SK-N-SH treated with all-trans-retinoic acid at 6 μM for 48 hours (cell line): ENCODE measurements at regions not wholly inside any gene's neighbourhood (a gene's known extent, or its start where the extent isn't known, plus 50 kb on each side); places are given as distances from the start of the nearest gene placed in this dataset.

Experiments
- GLIS3 ChIP-seq: fragments of 250-450 bp; sonication (Bioruptor Pico); IDR thresholded peaks from 2 replicates; pipeline ENCODE4 v1.5.0; 2020; ENCODE audit warnings: mild to moderate bottlenecking, moderate library complexity
- TCF4 ChIP-seq: fragments of 250-450 bp; sonication (Bioruptor Pico); IDR thresholded peaks from 2 replicates; pipeline ENCODE4 v1.8.0; 2021; ENCODE audit warnings: mild to moderate bottlenecking, moderate library complexity, borderline replicate concordance
- ZNF70 ChIP-seq: fragments of 450-650 bp; formaldehyde crosslinking; IDR thresholded peaks from 2 replicates; pipeline ENCODE4 v1.5.0; 2020; ENCODE audit warnings: mild to moderate bottlenecking, moderate library complexity
- TF ChIP-seq, protein P1 (sequence below): fragments of 250-450 bp; sonication (Bioruptor Pico); IDR thresholded peaks from 2 replicates; pipeline ENCODE4 v1.5.1; 2020; ENCODE audit warnings: low read depth, mild to moderate bottlenecking, moderate library complexity

- TF ChIP-seq, protein P1, sequence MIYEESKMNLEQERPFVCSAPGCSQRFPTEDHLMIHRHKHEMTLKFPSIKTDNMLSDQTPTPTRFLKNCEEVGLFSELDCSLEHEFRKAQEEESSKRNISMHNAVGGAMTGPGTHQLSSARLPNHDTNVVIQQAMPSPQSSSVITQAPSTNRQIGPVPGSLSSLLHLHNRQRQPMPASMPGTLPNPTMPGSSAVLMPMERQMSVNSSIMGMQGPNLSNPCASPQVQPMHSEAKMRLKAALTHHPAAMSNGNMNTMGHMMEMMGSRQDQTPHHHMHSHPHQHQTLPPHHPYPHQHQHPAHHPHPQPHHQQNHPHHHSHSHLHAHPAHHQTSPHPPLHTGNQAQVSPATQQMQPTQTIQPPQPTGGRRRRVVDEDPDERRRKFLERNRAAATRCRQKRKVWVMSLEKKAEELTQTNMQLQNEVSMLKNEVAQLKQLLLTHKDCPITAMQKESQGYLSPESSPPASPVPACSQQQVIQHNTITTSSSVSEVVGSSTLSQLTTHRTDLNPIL (CRISPR knock-in tag): no peak
- no peak for TF ChIP-seq GLIS3 (CRISPR knock-in tag)
- TF ChIP-seq TCF4 (CRISPR knock-in tag): no peak
- no peak for TF ChIP-seq ZNF70 (CRISPR knock-in tag)
Observed at GRCh38 chr5:53368516-53368915, 111.9 kb upstream of the FST start.
